GM12864 (cell line): ENCODE measurements at regions not wholly inside any gene's neighbourhood (a gene's known extent, or its start where the extent isn't known, plus 50 kb on each side); places are given as distances from the start of the nearest gene placed in this dataset.

Source experiments
- DNase-seq: peaks from one replicate; pipeline ENCODE4 v3.0.0-alpha.2; 2011; ENCODE audit warnings: low read depth
- H3K4me3 ChIP-seq: 2 replicates; pipeline ENCODE4 v1.5.1; 2011; ENCODE audit warnings: mild to moderate bottlenecking, low read depth, low read length, control low read depth
- TF ChIP-seq, protein P1 (sequence below): IDR thresholded peaks from 2 replicates; pipeline ENCODE4 v1.5.1; 2011; ENCODE audit warnings: low read depth, mild to moderate bottlenecking, moderate library complexity, low read length, control low read depth, inconsistent platforms; ENCODE audit errors: missing control alignments

DNA sequence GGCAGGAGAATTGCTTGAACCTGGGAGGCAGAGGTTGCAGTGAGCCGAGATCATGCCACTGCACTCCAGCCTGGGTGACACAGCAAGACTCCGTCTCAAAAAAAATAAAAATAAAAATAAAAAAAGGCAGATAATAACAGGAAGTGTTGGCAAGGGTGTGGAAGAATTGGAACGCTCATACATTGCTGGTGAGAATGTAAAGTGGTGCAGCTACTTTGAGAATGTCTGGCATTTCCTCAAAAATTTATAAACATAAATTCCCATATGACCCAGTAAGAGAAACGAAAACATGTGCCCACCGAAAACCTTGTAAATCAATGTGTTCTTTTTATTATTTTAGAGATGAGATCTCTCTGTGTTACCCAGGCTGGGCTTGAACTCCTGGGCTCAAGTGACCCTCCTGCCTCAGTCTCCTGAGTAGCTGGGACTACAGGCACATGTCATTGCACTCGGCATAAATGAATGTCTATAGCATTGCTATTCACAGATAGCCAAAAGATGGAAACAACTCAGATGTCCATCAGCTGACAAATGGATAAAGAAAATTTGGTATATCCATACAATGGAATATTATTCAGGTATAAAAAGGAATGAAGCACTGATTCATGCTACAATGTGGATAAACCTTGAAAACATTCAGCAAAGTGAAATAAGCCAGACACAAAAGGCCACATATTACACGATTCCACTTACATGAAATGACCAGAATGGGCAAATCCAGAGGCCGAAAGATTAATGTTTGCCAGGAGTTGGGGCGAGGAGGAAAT is 63.7 kb upstream of the PLAC1 start:
- DNase-seq: no peak
- H3K4me3 ChIP-seq: no peak overlapping the region
- TF ChIP-seq, protein P1, sequence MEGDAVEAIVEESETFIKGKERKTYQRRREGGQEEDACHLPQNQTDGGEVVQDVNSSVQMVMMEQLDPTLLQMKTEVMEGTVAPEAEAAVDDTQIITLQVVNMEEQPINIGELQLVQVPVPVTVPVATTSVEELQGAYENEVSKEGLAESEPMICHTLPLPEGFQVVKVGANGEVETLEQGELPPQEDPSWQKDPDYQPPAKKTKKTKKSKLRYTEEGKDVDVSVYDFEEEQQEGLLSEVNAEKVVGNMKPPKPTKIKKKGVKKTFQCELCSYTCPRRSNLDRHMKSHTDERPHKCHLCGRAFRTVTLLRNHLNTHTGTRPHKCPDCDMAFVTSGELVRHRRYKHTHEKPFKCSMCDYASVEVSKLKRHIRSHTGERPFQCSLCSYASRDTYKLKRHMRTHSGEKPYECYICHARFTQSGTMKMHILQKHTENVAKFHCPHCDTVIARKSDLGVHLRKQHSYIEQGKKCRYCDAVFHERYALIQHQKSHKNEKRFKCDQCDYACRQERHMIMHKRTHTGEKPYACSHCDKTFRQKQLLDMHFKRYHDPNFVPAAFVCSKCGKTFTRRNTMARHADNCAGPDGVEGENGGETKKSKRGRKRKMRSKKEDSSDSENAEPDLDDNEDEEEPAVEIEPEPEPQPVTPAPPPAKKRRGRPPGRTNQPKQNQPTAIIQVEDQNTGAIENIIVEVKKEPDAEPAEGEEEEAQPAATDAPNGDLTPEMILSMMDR: no peak

DNA sequence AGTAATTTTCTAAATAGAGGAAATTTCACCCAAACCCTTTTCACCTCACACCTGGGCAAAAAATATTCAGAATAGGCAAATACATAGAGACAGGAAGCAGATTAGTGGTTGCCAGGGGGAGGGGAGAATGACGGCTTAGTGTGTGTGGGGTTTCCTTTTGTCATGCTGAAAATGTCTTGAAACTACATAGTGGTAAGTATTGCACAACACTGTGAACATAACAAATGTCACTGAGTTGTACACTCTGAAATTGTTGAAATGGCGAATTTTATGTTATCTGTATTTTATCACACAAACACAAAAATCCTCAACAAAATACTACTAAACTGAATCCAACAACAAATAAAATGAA is 60.7 kb upstream of the PLAC1 start:
- TF ChIP-seq, protein P1: no peak
- DNase-seq: peak; percentile 35
- H3K4me3 ChIP-seq: no peak overlapping the region

DNA sequence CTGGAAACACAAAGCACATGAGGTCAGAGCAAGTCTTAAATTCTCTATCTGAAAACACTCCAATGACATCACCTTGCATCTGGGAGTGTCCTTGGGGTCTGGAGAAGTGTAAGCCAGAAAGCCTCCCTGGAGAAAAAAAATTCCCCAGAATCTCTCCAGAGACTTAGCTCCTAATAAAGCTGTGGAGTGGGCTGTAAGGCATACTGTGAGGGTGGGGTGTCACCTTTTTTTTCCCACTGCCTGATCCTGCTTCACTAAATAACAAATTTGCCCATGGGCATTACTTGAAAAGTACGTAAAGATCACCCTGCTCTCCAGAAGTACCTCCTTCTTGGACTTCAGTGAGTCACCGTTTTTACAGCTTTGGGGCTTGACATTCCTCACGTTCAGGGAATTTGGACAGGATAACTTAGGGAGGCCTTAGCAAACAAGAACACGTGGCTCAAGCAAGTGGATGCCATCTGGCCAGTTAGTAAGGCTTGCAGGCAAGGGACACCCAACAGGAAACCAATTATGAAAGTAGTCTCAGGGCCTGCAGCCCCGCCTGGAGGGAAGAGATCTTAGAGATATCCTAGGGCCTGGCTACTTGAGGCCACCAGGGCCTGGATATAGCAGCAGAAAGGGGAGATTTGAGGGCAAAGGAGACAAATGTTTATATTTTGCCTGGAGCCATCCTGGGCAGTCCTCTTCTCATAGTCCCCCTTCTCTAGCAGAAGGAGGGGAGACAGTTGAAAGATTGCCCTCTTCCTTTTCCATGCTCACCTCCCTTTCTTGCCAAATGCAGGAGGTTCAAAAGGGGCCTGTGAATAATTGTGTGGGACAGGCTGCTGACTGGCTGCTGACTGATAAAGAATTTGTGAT is 60.1 kb upstream of the PLAC1 start:
- DNase-seq: no peak
- TF ChIP-seq, protein P1: no peak
- H3K4me3 ChIP-seq: no peak overlapping the region

DNA sequence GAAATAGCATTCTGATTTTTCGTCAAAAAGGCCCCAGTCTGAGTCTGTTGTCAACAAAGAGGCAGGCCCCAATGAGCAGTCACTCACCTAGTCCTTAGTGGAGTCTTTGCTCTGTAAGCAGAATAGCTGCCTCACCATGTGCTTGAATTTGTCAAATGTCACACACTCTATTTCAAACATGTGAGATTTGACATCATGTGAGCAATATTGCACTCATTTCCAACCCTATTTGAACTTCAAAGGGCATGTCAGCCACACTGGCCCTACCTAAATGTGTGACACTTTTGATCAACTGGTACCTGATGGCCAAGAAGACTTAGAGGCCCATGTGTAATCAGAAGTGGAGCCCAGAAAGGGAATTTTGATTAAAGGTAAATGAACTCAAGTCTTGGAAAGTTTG is 59.4 kb upstream of the PLAC1 start:
- no peak for DNase-seq
- TF ChIP-seq, protein P1: no peak
- H3K4me3 ChIP-seq: no peak overlapping the region

DNA sequence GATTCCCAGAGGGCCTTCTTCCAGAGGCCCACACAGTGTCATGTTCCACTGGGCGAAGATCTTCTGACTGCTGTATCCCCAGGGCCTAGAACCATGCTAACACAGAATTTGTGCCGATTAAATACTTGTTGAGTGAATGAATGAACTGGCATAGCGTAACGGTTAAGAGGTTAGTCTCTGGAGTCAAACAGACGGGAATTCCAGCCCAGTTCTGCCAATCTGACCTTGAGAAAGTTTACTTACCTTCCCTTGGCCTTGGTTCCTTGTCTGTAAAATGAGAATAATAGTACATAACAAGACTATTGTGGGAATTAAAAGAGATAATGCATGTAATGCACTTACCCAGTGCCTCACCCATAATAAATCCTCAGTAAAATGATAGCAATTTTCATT is 58.3 kb upstream of the PLAC1 start:
- TF ChIP-seq, protein P1: no peak
- H3K4me3 ChIP-seq: no peak overlapping the region
- DNase-seq: no peak

DNA sequence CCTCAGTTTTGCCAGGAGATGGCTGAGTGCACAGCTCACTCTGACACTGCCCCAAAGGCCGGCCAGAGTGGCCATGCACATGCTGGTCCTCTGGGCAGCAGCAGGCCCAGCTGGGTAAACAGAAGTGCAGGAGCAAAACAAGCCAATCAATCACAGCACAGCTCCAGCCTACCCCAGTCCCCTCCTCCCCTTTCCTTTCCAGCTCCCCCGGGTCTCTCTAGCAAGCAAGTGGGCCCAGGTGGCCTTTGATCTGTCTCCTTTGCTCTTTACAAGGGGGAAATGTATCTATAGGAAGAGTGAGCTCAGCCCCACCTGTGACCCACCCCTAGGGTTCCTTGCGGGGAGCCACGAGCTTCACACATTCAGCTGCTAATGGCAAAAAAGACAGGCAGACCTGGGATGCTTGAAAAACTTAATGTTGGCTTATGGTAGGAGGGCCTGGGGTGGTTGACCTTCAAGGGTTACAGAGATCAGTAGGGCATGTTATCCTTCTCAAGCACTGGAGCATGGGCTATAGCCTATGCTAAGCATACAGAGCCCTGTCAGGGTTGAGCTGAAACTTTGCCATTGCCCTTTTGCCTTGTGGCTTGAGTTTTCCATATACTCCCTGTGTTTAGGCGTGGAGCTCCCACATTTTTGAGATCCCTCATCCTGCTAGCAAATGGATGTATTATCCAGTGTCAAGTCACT is 57.8 kb upstream of the PLAC1 start:
- TF ChIP-seq, protein P1: no peak
- DNase-seq: no peak
- no peak overlapping the region for H3K4me3 ChIP-seq
